ENCODE measurements at regions not wholly inside any gene's neighbourhood (a gene's known extent, or its start where the extent isn't known, plus 50 kb on each side); places are given as distances from the start of the nearest gene placed in this dataset.
"Not testable (repeated sequence)": the region's sequence is repeated elsewhere in the genome, so short reads cannot be mapped to it uniquely, and the experiment has no call there.

GRCh38 chr2:220377482-220378155 is 750.2 kb downstream of the SLC4A3 start:
- peaks cover 33% of the 10 kb centered on the region for H3K9me3 ChIP-seq (replicated peaks)
- no peaks in the 10 kb centered on the region for H3K4me1 ChIP-seq
- H3K36me3 ChIP-seq, result no peaks in the 10 kb centered on the region
- H3K4me3 ChIP-seq, result no peak overlapping the region
- DNase-seq, result no peak
- H3K27ac ChIP-seq (replicated peaks), result no peak overlapping the region
- intact Hi-C loops (cut with micrococcal nuclease), result no loop called here
- no peaks in the 10 kb centered on the region for H3K27me3 ChIP-seq (ENCODE audit: low read depth)
- no peak for TF ChIP-seq CTCF (IDR thresholded peaks at IDR 0.05; ENCODE audit: borderline replicate concordance)

- DNase-seq; intact Hi-C loops (cut with micrococcal nuclease); H3K4me1 ChIP-seq: not testable (repeated sequence)
Observed at GRCh38 chr2:220387758-220388157, 760.3 kb downstream of the SLC4A3 start.

GRCh38 chr2:220393711-220394110 is 766.3 kb downstream of the SLC4A3 start:
- Histone ChIP-seq H3K36me3 (no peaks in the 10 kb centered on the region), H3K27ac (replicated peaks) (peak overlapping the region; percentile 45), H3K9me3 (replicated peaks) (no peaks in the 10 kb centered on the region), H3K27me3 (ENCODE audit: low read depth) (no peaks in the 10 kb centered on the region), H3K4me3 (no peak overlapping the region), H3K4me1 (peaks cover 19% of the 10 kb centered on the region)
- TF ChIP-seq CTCF (IDR thresholded peaks at IDR 0.05; ENCODE audit: borderline replicate concordance), result no peak
- no peak for DNase-seq
- intact Hi-C loops (cut with micrococcal nuclease), result no loop called here

More at GRCh38 chr2:220387758-220388157, 760.3 kb downstream of the SLC4A3 start:
- H3K27ac ChIP-seq (replicated peaks); H3K4me3 ChIP-seq; H3K27me3 ChIP-seq (ENCODE audit: low read depth); H3K36me3 ChIP-seq: not testable (repeated sequence)
- peaks cover 13% of the 10 kb centered on the region for H3K9me3 ChIP-seq (replicated peaks)

GRCh38 chr2:220394433-220394832 is 767.0 kb downstream of the SLC4A3 start:
- Histone ChIP-seq H3K4me3 (no peak overlapping the region), H3K27me3 (ENCODE audit: low read depth) (no peaks in the 10 kb centered on the region), H3K4me1 (peaks cover 19% of the 10 kb centered on the region), H3K9me3 (replicated peaks) (no peaks in the 10 kb centered on the region), H3K27ac (replicated peaks) (peak overlapping the region; percentile 45), H3K36me3 (no peaks in the 10 kb centered on the region)
- intact Hi-C loops (cut with micrococcal nuclease), result no loop called here
- peak; percentile 31 for DNase-seq
- TF ChIP-seq CTCF (IDR thresholded peaks at IDR 0.05; ENCODE audit: borderline replicate concordance), result no peak

- no peaks in the 10 kb centered on the region for H3K36me3 ChIP-seq
- peaks cover 3% of the 10 kb centered on the region for H3K9me3 ChIP-seq (replicated peaks)
- no peak for DNase-seq
- H3K27ac ChIP-seq (replicated peaks), result peak overlapping the region; percentile 11
- no peak overlapping the region for H3K4me3 ChIP-seq
- no peaks in the 10 kb centered on the region for H3K27me3 ChIP-seq (ENCODE audit: low read depth)
- intact Hi-C loops (cut with micrococcal nuclease), result no loop called here
- TF ChIP-seq CTCF (IDR thresholded peaks at IDR 0.05; ENCODE audit: borderline replicate concordance), result no peak
- H3K4me1 ChIP-seq, result peaks cover 19% of the 10 kb centered on the region
Observed at GRCh38 chr2:220396287-220396686, 768.9 kb downstream of the SLC4A3 start.

- no peak overlapping the region for H3K27ac ChIP-seq (replicated peaks)
- H3K27me3 ChIP-seq (ENCODE audit: low read depth), result no peaks in the 10 kb centered on the region
- no peak for TF ChIP-seq CTCF (IDR thresholded peaks at IDR 0.05; ENCODE audit: borderline replicate concordance)
- H3K9me3 ChIP-seq (replicated peaks), result peaks cover 57% of the 10 kb centered on the region
- H3K4me1 ChIP-seq, result no peaks in the 10 kb centered on the region
- intact Hi-C loops (cut with micrococcal nuclease), result no loop called here
- no peaks in the 10 kb centered on the region for H3K36me3 ChIP-seq
- no peak overlapping the region for H3K4me3 ChIP-seq
- no peak for DNase-seq
Observed at GRCh38 chr2:220410296-220410695, 782.9 kb downstream of the SLC4A3 start.
